ENCODE measurements at regions not wholly inside any gene's neighbourhood (a gene's known extent, or its start where the extent isn't known, plus 50 kb on each side); places are given as distances from the start of the nearest gene placed in this dataset.

DNA sequence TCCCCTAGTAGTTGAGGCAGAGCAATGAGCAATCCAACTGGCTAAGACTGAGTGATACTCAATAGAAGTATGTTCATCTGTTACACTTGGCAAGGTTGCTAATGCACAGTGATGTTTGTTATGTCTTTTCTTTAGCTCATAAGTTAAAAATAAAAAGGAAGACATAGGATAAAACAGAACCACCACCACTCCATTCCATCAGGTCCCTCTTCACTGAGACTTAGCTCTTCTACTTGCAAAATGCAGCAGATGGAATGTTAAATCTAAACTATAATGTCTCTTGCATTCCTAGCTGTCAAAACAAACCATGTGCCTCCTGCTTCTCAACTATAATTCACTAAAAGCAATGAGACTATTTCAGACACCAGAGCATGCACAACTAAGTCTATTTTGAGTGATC is 265.6 kb upstream of the UBE2E2 start:
- TF ChIP-seq, protein P1, sequence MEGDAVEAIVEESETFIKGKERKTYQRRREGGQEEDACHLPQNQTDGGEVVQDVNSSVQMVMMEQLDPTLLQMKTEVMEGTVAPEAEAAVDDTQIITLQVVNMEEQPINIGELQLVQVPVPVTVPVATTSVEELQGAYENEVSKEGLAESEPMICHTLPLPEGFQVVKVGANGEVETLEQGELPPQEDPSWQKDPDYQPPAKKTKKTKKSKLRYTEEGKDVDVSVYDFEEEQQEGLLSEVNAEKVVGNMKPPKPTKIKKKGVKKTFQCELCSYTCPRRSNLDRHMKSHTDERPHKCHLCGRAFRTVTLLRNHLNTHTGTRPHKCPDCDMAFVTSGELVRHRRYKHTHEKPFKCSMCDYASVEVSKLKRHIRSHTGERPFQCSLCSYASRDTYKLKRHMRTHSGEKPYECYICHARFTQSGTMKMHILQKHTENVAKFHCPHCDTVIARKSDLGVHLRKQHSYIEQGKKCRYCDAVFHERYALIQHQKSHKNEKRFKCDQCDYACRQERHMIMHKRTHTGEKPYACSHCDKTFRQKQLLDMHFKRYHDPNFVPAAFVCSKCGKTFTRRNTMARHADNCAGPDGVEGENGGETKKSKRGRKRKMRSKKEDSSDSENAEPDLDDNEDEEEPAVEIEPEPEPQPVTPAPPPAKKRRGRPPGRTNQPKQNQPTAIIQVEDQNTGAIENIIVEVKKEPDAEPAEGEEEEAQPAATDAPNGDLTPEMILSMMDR (CRISPR knock-in tag; IDR thresholded peaks at IDR 0.05) = no peak
- TF ChIP-seq IRF2 (CRISPR knock-in tag; IDR thresholded peaks at IDR 0.05) (no peak), EP300 (IDR thresholded peaks at IDR 0.05; ENCODE audit: low read depth in 2 of 2, low read length in 2 of 2) (no peak), EP300 (CRISPR knock-in tag; IDR thresholded peaks at IDR 0.05; ENCODE audit: borderline replicate concordance) (no peak), MAFK (conservative IDR thresholded peaks at IDR 0.05 in 1 of 2, IDR thresholded peaks at IDR 0.05 in 1 of 2; ENCODE audit: low read length in 2 of 2) (no peak), IKZF4 (CRISPR knock-in tag; IDR thresholded peaks at IDR 0.05; ENCODE audit: borderline replicate concordance, low read depth, not compliant biosample characterization) (no peak), SP2 (CRISPR knock-in tag; IDR thresholded peaks at IDR 0.05) (no peak)
- TF ChIP-seq, protein P2, sequence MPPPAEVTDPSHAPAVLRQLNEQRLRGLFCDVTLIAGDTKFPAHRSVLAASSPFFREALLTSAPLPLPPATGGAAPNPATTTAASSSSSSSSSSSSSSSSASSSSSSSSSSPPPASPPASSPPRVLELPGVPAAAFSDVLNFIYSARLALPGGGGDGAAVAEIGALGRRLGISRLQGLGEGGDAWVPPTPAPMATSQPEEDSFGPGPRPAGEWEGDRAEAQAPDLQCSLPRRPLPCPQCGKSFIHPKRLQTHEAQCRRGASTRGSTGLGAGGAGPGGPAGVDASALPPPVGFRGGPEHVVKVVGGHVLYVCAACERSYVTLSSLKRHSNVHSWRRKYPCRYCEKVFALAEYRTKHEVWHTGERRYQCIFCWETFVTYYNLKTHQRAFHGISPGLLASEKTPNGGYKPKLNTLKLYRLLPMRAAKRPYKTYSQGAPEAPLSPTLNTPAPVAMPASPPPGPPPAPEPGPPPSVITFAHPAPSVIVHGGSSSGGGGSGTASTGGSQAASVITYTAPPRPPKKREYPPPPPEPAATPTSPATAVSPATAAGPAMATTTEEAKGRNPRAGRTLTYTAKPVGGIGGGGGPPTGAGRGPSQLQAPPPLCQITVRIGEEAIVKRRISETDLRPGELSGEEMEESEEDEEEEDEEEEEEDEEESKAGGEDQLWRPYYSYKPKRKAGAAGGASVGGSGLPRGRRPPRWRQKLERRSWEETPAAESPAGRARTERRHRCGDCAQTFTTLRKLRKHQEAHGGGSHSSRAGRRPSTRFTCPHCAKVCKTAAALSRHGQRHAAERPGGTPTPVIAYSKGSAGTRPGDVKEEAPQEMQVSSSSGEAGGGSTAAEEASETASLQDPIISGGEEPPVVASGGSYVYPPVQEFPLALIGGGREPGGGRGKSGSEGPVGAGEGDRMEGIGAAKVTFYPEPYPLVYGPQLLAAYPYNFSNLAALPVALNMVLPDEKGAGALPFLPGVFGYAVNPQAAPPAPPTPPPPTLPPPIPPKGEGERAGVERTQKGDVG (CRISPR knock-in tag; IDR thresholded peaks at IDR 0.05; ENCODE audit: borderline replicate concordance) = no peak

All from HepG2 (cell line).